DOHH2 (cell line): ENCODE measurements at regions not wholly inside any gene's neighbourhood (a gene's known extent, or its start where the extent isn't known, plus 50 kb on each side); places are given as distances from the start of the nearest gene placed in this dataset.
"Not testable (repeated sequence)": the region's sequence is repeated elsewhere in the genome, so short reads cannot be mapped to it uniquely, and the experiment has no call there.

ENCODE experiments used
- H3F3A ChIP-seq: fragments of 200-600 bp; sonication (generic), shearing (Covaris generic); 2 replicates; pipeline ENCODE4 v1.6.0; 2016; ENCODE audit warnings: antibody characterized with exemption, mild to moderate bottlenecking; ENCODE audit not compliant: control insufficient read depth, insufficient read depth
- H3K27ac ChIP-seq: fragments of 200-600 bp; sonication (generic); 2 replicates; pipeline ENCODE4 v1.5.1; 2014; ENCODE audit warnings: low read depth, mild to moderate bottlenecking, low read length, moderate library complexity
- H3K27me3 ChIP-seq: fragments of 200-600 bp; sonication (generic); 2 replicates; pipeline ENCODE4 v1.6.1; 2014; ENCODE audit warnings: mild to moderate bottlenecking, low read length, mixed read lengths; ENCODE audit not compliant: control insufficient read depth
- H3K36me3 ChIP-seq: fragments of 200-600 bp; sonication (generic); 2 replicates; pipeline ENCODE4 v1.6.1; 2014; ENCODE audit warnings: mild to moderate bottlenecking, low read length, moderate library complexity, mixed read lengths; ENCODE audit not compliant: control insufficient read depth
- H3K4me1 ChIP-seq: fragments of 200-600 bp; sonication (generic); 2 replicates; pipeline ENCODE4 v1.6.1; 2014; ENCODE audit warnings: mild to moderate bottlenecking, low read length, mixed read lengths; ENCODE audit not compliant: control insufficient read depth
- H3K4me2 ChIP-seq: fragments of 200-600 bp; sonication (generic); 2 replicates; pipeline ENCODE4 v1.6.0; 2014; ENCODE audit warnings: mild to moderate bottlenecking, low read length, moderate library complexity
- H3K4me3 ChIP-seq: fragments of 200-600 bp; sonication (generic); 2 replicates; pipeline ENCODE4 v1.5.1; 2014; ENCODE audit warnings: mild to moderate bottlenecking, low read length, mixed read lengths
- H3K79me2 ChIP-seq: fragments of 200-600 bp; sonication (generic); 2 replicates; pipeline ENCODE4 v1.6.1; 2014; ENCODE audit warnings: mild to moderate bottlenecking, low read length, mixed read lengths; ENCODE audit not compliant: control insufficient read depth
- H3K9me2 ChIP-seq: fragments of 200-600 bp; sonication (generic); replicated peaks from 2 replicates; pipeline ENCODE4 v1.6.1; 2014; ENCODE audit warnings: mild to moderate bottlenecking, low read length, mixed read lengths; ENCODE audit not compliant: control insufficient read depth
- H3K9me3 ChIP-seq: fragments of 200-600 bp; sonication (generic); 2 replicates; pipeline ENCODE4 v1.6.1; 2014; ENCODE audit warnings: antibody characterized with exemption, low read length, mixed read lengths; ENCODE audit not compliant: control insufficient read depth, insufficient read depth
- H4K20me1 ChIP-seq: fragments of 200-600 bp; sonication (generic); 2 replicates; pipeline ENCODE4 v1.6.0; 2014; ENCODE audit warnings: low read depth, mild to moderate bottlenecking, antibody characterized with exemption, low read length, moderate library complexity; ENCODE audit not compliant: control insufficient read depth, insufficient read depth
- EZH2phosphoT487 ChIP-seq: fragments of 200-600 bp; sonication (generic); IDR thresholded peaks from 2 replicates; pipeline ENCODE4 v1.6.1; 2017; ENCODE audit warnings: borderline replicate concordance, mild to moderate bottlenecking, antibody characterized with exemption, low read length, moderate library complexity, mixed read lengths
- TF ChIP-seq, protein P1 (sequence below): fragments of 200-600 bp; sonication (generic); IDR thresholded peaks from one replicate; pipeline ENCODE4 v1.5.1; 2014; ENCODE audit warnings: antibody characterized with exemption, mild to moderate bottlenecking, low read depth, low read length; ENCODE audit not compliant: poor library complexity, severe bottlenecking

DNA sequence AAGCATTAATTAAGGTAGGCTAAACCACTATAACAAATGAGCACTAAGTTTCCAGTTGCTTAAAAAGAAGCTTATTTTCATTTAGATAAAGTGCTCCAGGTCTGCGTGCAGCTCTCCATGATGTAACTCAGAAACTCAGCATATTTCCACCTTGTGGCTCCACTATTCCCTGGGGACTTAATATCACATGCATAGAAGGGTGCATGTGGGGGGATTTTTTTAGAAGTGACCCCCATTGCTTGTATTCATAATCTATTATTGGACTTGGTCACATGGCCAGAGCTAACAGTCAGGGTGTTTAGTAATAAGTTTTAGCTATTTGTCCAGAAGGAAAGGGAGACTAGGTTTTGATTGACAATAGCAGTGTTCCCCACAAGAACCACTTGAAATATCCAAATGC lies 86.8 kb downstream of the TMCO5A start:
- no peaks in the 10 kb centered on the region for H3K79me2 ChIP-seq
- H3F3A ChIP-seq: no peaks in the 10 kb centered on the region; the same call in 1 of the 2 replicates
- H3K4me3 ChIP-seq: no peak overlapping the region
- no peaks in the 10 kb centered on the region for H3K27me3 ChIP-seq
- no peaks in the 10 kb centered on the region for H3K4me1 ChIP-seq
- H3K36me3 ChIP-seq: no peaks in the 10 kb centered on the region
- no peak overlapping the region for H3K4me2 ChIP-seq
- TF ChIP-seq EZH2phosphoT487: no peak
- TF ChIP-seq, protein P1, sequence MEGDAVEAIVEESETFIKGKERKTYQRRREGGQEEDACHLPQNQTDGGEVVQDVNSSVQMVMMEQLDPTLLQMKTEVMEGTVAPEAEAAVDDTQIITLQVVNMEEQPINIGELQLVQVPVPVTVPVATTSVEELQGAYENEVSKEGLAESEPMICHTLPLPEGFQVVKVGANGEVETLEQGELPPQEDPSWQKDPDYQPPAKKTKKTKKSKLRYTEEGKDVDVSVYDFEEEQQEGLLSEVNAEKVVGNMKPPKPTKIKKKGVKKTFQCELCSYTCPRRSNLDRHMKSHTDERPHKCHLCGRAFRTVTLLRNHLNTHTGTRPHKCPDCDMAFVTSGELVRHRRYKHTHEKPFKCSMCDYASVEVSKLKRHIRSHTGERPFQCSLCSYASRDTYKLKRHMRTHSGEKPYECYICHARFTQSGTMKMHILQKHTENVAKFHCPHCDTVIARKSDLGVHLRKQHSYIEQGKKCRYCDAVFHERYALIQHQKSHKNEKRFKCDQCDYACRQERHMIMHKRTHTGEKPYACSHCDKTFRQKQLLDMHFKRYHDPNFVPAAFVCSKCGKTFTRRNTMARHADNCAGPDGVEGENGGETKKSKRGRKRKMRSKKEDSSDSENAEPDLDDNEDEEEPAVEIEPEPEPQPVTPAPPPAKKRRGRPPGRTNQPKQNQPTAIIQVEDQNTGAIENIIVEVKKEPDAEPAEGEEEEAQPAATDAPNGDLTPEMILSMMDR: no peak
- H3K9me3 ChIP-seq: no peaks in the 10 kb centered on the region
- H3K9me2 ChIP-seq: no peaks in the 10 kb centered on the region
- no peak overlapping the region for H3K27ac ChIP-seq
- no peaks in the 10 kb centered on the region for H4K20me1 ChIP-seq

DNA sequence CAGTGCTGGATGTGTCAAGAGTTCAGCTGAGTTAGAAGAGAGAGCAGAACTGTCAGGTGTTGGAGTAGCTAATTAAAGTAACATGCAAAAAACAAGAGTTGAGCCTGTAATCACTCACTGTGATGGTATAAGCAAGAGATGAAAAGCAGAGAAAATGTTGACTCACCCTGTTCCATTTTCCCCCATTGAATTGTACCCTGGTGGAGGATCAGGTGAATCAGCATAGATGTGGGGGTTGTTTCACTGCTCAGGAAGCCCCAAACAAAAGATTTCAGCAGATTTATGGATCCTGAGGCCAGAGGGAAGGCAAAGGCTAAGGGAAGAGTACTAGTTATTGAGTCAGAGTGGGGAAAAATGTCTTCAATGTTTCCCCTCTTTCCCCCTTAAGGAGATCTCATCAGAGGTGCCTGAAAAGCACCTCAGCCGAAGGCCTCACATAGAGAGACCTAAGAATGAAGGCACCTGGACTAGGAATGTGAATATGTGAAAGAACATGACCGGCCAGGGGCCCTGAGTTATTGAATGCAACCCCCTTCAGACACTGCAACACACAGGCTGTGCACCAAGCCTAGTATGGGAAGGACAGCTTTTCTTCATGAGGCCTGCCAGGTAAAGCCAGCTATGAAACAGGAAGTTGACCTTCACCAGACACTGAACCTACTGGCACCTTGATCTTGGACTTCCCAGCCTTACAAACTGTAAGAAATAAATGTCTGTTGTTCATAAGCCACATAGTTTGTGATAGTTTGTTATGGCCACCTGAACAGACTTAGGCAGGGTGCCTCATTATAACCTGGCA lies 90.1 kb downstream of the TMCO5A start:
- Histone ChIP-seq H3K4me2 (no peak overlapping the region), H3K4me1 (no peaks in the 10 kb centered on the region), H3K9me2 (no peaks in the 10 kb centered on the region), H3F3A (no peaks in the 10 kb centered on the region), H3K27ac (no peak overlapping the region), H3K9me3 (0 out of 2 replicates have a peak, but pooled peaks cover 4% of the 10 kb centered on the region), H3K4me3 (no peak overlapping the region), H3K36me3 (no peaks in the 10 kb centered on the region), H3K79me2 (no peaks in the 10 kb centered on the region), H3K27me3 (no peaks in the 10 kb centered on the region), H4K20me1 (no peaks in the 10 kb centered on the region)
- no peak for TF ChIP-seq EZH2phosphoT487
- TF ChIP-seq, protein P1: no peak

- not testable (repeated sequence) for H3K4me1 ChIP-seq, H3K9me2 ChIP-seq, H3K79me2 ChIP-seq, H3K4me2 ChIP-seq, H3K4me3 ChIP-seq, H3K27ac ChIP-seq, H4K20me1 ChIP-seq, H3K9me3 ChIP-seq, H3K27me3 ChIP-seq, H3K36me3 ChIP-seq, H3F3A ChIP-seq
Measured at GRCh38 chr15:38025656-38026055, 91.2 kb downstream of the TMCO5A start.

GRCh38 chr15:38028869-38029268 lies 94.4 kb downstream of the TMCO5A start:
- Histone ChIP-seq H3K9me2 (no peaks in the 10 kb centered on the region), H4K20me1 (no peaks in the 10 kb centered on the region), H3K27me3 (no peaks in the 10 kb centered on the region), H3K36me3 (no peaks in the 10 kb centered on the region), H3K4me1 (no peaks in the 10 kb centered on the region), H3K9me3 (0 out of 2 replicates have a peak, but pooled peaks cover 4% of the 10 kb centered on the region), H3K4me2 (no peak overlapping the region), H3F3A (no peaks in the 10 kb centered on the region), H3K27ac (no peak overlapping the region), H3K4me3 (no peak overlapping the region), H3K79me2 (no peaks in the 10 kb centered on the region)
- TF ChIP-seq EZH2phosphoT487: no peak
- TF ChIP-seq, protein P1: no peak
